GM19452 (cell line): ENCODE measurements at regions not wholly inside any gene's neighbourhood (a gene's known extent, or its start where the extent isn't known, plus 50 kb on each side); places are given as distances from the start of the nearest gene placed in this dataset.
"Not testable (repeated sequence)": the region's sequence is repeated elsewhere in the genome, so short reads cannot be mapped to it uniquely, and the experiment has no call there.

Source experiments
- ATAC-seq: cut with Tn5 transposase; IDR thresholded peaks from one replicate; pipeline ENCODE4 v1.9.1; 2021; ENCODE audit not compliant: unreplicated experiment

- ATAC-seq, result no peak
These were observed 528.3 kb upstream of the ZFP42 start for GRCh38 chr4:187467224-187467623.

GRCh38 chr4:187469627-187470026 lies 525.9 kb upstream of the ZFP42 start:
- no peak for ATAC-seq

- ATAC-seq, result no peak
These were observed 525.5 kb upstream of the ZFP42 start for GRCh38 chr4:187470061-187470460.

- ATAC-seq, result no peak
These were observed 521.3 kb upstream of the ZFP42 start for GRCh38 chr4:187474238-187474637.

- ATAC-seq, result no peak
These were observed 519.7 kb upstream of the ZFP42 start for GRCh38 chr4:187475901-187476300.

GRCh38 chr4:187477224-187477623 lies 518.3 kb upstream of the ZFP42 start:
- ATAC-seq, result no peak

GRCh38 chr4:187478292-187479140 lies 517.1 kb upstream of the ZFP42 start:
- ATAC-seq, result no peak

- ATAC-seq, result no peak
These were observed 516.1 kb upstream of the ZFP42 start for GRCh38 chr4:187479511-187479910.

GRCh38 chr4:187480146-187481145 lies 515.1 kb upstream of the ZFP42 start:
- ATAC-seq, result no peak

- ATAC-seq, result no peak
These were observed 511.4 kb upstream of the ZFP42 start for GRCh38 chr4:187484186-187484585.

GRCh38 chr4:187485676-187486075 lies 509.9 kb upstream of the ZFP42 start:
- no peak for ATAC-seq

GRCh38 chr4:187491286-187491685 lies 504.3 kb upstream of the ZFP42 start:
- no peak for ATAC-seq

GRCh38 chr4:187491959-187492358 lies 503.6 kb upstream of the ZFP42 start:
- no peak for ATAC-seq

GRCh38 chr4:187493661-187494060 lies 501.9 kb upstream of the ZFP42 start:
- ATAC-seq, result no peak

GRCh38 chr4:187499956-187500355 lies 495.6 kb upstream of the ZFP42 start:
- no peak for ATAC-seq

GRCh38 chr4:187500796-187501195 lies 494.8 kb upstream of the ZFP42 start:
- no peak for ATAC-seq

GRCh38 chr4:187501731-187502130 lies 493.8 kb upstream of the ZFP42 start:
- no peak for ATAC-seq

- ATAC-seq, result no peak
These were observed 490.4 kb upstream of the ZFP42 start for GRCh38 chr4:187504974-187505797.

- not testable (repeated sequence) for ATAC-seq
These were observed 489.8 kb upstream of the ZFP42 start for GRCh38 chr4:187505798-187506141.

GRCh38 chr4:187516224-187516623 lies 479.3 kb upstream of the ZFP42 start:
- ATAC-seq, result no peak

GRCh38 chr4:187541666-187542065 lies 453.9 kb upstream of the ZFP42 start:
- ATAC-seq, result no peak
